ENCODE measurements at regions not wholly inside any gene's neighbourhood (a gene's known extent, or its start where the extent isn't known, plus 50 kb on each side); places are given as distances from the start of the nearest gene placed in this dataset.

DNA sequence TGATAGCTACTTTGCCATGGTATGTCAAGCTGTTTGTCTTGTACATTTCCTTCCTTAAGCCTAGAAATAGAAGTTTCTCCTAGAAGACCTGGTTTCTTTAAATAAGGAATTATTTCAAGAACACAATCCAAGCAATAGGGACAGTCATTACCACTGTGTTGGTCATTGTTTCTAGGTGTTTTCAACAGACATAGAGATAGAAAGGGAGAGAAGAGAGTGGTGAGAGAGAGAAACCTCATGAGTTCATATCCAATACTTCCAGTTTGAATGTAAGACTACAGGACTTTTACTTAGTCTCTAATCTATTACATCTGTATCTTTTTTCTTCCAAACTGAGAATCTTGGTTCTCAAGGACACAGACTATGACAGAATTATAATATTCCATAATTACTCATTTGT lies 245.9 kb upstream of the STARD13 start:
- TF ChIP-seq POLR2A (IDR thresholded peaks at IDR 0.05; ENCODE audit: low read depth, low read length): no peak
- TF ChIP-seq, protein P1, sequence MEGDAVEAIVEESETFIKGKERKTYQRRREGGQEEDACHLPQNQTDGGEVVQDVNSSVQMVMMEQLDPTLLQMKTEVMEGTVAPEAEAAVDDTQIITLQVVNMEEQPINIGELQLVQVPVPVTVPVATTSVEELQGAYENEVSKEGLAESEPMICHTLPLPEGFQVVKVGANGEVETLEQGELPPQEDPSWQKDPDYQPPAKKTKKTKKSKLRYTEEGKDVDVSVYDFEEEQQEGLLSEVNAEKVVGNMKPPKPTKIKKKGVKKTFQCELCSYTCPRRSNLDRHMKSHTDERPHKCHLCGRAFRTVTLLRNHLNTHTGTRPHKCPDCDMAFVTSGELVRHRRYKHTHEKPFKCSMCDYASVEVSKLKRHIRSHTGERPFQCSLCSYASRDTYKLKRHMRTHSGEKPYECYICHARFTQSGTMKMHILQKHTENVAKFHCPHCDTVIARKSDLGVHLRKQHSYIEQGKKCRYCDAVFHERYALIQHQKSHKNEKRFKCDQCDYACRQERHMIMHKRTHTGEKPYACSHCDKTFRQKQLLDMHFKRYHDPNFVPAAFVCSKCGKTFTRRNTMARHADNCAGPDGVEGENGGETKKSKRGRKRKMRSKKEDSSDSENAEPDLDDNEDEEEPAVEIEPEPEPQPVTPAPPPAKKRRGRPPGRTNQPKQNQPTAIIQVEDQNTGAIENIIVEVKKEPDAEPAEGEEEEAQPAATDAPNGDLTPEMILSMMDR (conservative IDR thresholded peaks at IDR 0.05; ENCODE audit: low read depth, low read length): no peak
- no peak for TF ChIP-seq FOS (IDR thresholded peaks at IDR 0.05; ENCODE audit: low read depth, low read length)
- no peak for TF ChIP-seq SMC3 (IDR thresholded peaks at IDR 0.05; ENCODE audit: low read depth, low read length)
- no peak for TF ChIP-seq CEBPB (IDR thresholded peaks at IDR 0.05; ENCODE audit: low read depth, low read length)
- TF ChIP-seq MXI1 (IDR thresholded peaks at IDR 0.05; ENCODE audit: borderline replicate concordance, low read depth, low read length): no peak
- TF ChIP-seq, protein P2, sequence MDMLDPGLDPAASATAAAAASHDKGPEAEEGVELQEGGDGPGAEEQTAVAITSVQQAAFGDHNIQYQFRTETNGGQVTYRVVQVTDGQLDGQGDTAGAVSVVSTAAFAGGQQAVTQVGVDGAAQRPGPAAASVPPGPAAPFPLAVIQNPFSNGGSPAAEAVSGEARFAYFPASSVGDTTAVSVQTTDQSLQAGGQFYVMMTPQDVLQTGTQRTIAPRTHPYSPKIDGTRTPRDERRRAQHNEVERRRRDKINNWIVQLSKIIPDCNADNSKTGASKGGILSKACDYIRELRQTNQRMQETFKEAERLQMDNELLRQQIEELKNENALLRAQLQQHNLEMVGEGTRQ (IDR thresholded peaks at IDR 0.05; ENCODE audit: low read depth, low read length): no peak
- TF ChIP-seq MAFK (IDR thresholded peaks at IDR 0.05; ENCODE audit: low read depth, low read length): no peak
- TF ChIP-seq NFE2L2 (IDR thresholded peaks at IDR 0.05; ENCODE audit: low read depth, low read length): no peak
- TF ChIP-seq BHLHE40 (IDR thresholded peaks at IDR 0.05; ENCODE audit: low read depth, low read length): no peak
- TF ChIP-seq RFX5 (IDR thresholded peaks at IDR 0.05; ENCODE audit: low read depth, low read length): no peak
- no peak for TF ChIP-seq MAZ (IDR thresholded peaks at IDR 0.05; ENCODE audit: borderline replicate concordance, low read depth, low read length)
- TF ChIP-seq RAD21 (IDR thresholded peaks at IDR 0.05; ENCODE audit: low read length): no peak
- no peak for TF ChIP-seq RCOR1 (IDR thresholded peaks at IDR 0.05; ENCODE audit: insufficient replicate concordance, low read length)

Measured in IMR-90 (cell line).